NT2/D1 (cell line): ENCODE measurements at regions not wholly inside any gene's neighbourhood (a gene's known extent, or its start where the extent isn't known, plus 50 kb on each side); places are given as distances from the start of the nearest gene placed in this dataset.

Experiments used
- DNase-seq: peaks from one replicate; pipeline ENCODE4 v3.0.0-alpha.2; 2011; ENCODE audit warnings: low read depth, low spot score
- H3K27me3 ChIP-seq: 2 replicates; pipeline ENCODE4 v1.6.0; 2011; ENCODE audit warnings: mild to moderate bottlenecking; ENCODE audit not compliant: insufficient read length, insufficient read depth
- H3K36me3 ChIP-seq: 2 replicates; pipeline ENCODE4 v1.6.1; 2011; ENCODE audit warnings: mild to moderate bottlenecking, low read length, mixed read lengths; ENCODE audit not compliant: insufficient read depth, insufficient read length
- H3K4me1 ChIP-seq: 2 replicates; pipeline ENCODE4 v1.5.1; 2011; ENCODE audit not compliant: insufficient read depth, insufficient read length
- H3K4me3 ChIP-seq: 2 replicates; pipeline ENCODE4 v1.5.1; 2011; ENCODE audit warnings: low read depth; ENCODE audit not compliant: insufficient read length
- H3K9ac ChIP-seq: 2 replicates; pipeline ENCODE4 v1.6.0; 2011; ENCODE audit warnings: low read depth; ENCODE audit not compliant: insufficient read length
- H3K9me3 ChIP-seq: 2 replicates; pipeline ENCODE4 v1.5.1; 2011; ENCODE audit warnings: mild to moderate bottlenecking, low read length; ENCODE audit not compliant: insufficient read depth
- SUZ12 ChIP-seq: IDR thresholded peaks from 2 replicates; pipeline ENCODE4 v1.6.1; 2011; ENCODE audit not compliant: insufficient read length, insufficient read depth; ENCODE audit errors: extremely low read depth
- YY1 ChIP-seq: IDR thresholded peaks from 2 replicates; pipeline ENCODE4 v1.6.1; 2011; ENCODE audit not compliant: insufficient read length, insufficient read depth
- ZNF274 ChIP-seq: IDR thresholded peaks from 2 replicates; pipeline ENCODE4 v1.6.1; 2011; ENCODE audit warnings: mild to moderate bottlenecking, low read depth, low read length

- H3K27me3 ChIP-seq, result no peaks in the 10 kb centered on the region
- TF ChIP-seq SUZ12, result no peak
- no peak for TF ChIP-seq ZNF274
- TF ChIP-seq YY1, result no peak
- DNase-seq, result no peak
- H3K9me3 ChIP-seq, result peaks cover 15% of the 10 kb centered on the region; the same call in 1 of the 2 replicates
- H3K9ac ChIP-seq, result no peak overlapping the region
- no peaks in the 10 kb centered on the region for H3K36me3 ChIP-seq
- H3K4me1 ChIP-seq, result peaks cover 8% of the 10 kb centered on the region
- H3K4me3 ChIP-seq, result no peak overlapping the region
Measured at GRCh38 chr10:69718951-69719350, 82.8 kb upstream of the COL13A1 start.

DNA sequence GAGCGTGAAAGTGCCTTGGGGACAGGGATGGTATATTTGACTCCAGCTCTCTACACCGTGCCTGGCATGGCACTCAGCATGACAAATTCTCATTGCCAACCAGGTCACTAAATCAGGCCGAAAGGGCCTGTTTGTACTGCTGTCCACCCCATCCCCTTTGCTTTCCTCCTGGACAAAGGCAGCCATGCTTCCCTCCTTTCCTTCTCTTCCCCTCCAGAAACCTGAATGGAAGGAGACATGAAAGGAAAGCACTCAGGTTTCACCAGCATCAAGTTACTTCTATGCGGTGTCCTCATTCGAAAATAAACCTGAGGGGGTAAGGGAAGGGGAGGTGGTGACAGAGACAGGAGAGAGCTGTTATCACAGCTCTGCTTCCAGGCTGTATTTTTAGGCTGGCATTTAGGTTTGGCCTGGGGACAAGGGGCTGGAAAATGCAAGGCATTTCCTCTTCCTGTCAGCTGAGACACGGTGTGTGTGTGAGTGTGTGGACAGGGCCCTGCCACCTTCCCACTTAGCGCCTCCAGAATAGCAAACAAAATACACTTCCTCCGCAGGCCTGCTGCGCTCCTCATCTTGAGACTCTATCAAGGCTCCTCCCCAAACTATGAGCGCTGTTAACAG is 79.9 kb upstream of the COL13A1 start:
- H3K9ac ChIP-seq, result no peak overlapping the region
- no peaks in the 10 kb centered on the region for H3K27me3 ChIP-seq
- H3K9me3 ChIP-seq, result peaks cover 15% of the 10 kb centered on the region; the same call in 1 of the 2 replicates
- TF ChIP-seq YY1 (no peak), SUZ12 (no peak), ZNF274 (no peak)
- peaks cover 8% of the 10 kb centered on the region for H3K4me1 ChIP-seq
- H3K4me3 ChIP-seq, result no peak overlapping the region
- H3K36me3 ChIP-seq, result no peaks in the 10 kb centered on the region
- peak; percentile 8 for DNase-seq

DNA sequence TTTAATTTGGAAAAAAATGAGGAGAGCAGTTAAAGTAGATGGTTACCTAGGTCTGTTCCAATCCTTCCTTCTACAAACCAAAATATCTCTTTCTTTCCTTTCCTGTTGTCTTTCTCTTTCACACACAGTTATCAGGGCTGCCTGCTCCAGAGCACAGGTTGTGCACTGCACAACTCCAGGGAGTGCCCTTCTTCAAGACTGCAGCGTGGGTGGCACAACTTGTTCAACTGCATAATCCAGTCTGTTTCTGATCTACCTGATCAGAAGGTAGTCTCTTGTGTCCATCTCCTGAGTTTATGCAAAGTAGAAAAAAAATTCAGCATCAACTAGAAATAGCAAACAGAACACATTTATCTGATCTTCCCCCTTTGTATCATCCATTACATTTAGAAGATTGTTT is 78.1 kb upstream of the COL13A1 start:
- Histone ChIP-seq H3K36me3 (no peaks in the 10 kb centered on the region), H3K4me3 (no peak overlapping the region)
- TF ChIP-seq SUZ12, result no peak
- no peak for TF ChIP-seq ZNF274
- TF ChIP-seq YY1, result no peak

DNA sequence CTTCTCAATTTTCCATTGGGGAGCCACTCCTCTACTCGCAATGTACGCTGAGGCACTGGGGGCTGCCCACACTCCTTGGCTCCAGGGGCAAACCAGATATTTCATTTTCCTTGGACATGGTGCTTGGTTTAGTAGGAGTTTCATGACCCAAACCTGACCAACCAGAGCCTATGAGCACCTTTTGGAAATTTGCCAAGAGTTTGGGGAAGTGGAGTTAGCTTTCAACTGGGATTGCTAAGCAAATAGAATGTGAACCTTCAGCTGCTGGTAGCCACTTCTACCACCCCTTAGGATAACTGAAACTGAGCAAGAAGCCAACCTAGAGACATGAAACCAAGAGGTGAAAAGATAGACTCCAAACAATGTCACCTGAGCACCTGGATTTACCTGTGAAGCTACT is 74.9 kb upstream of the COL13A1 start:
- TF ChIP-seq SUZ12 (no peak), YY1 (no peak), ZNF274 (no peak)
- DNase-seq, result no peak
- H3K4me1 ChIP-seq, result peaks cover 17% of the 10 kb centered on the region

More for the DNA sequence above, 78.1 kb upstream of the COL13A1 start:
- Histone ChIP-seq H3K27me3 (no peaks in the 10 kb centered on the region), H3K4me1 (peaks cover 11% of the 10 kb centered on the region), H3K9ac (no peak overlapping the region), H3K9me3 (peaks cover 15% of the 10 kb centered on the region; the same call in 1 of the 2 replicates)
- no peak for DNase-seq

GRCh38 chr10:69728335-69728870 is 73.3 kb upstream of the COL13A1 start:
- H3K9ac ChIP-seq, result no peak overlapping the region
- H3K4me3 ChIP-seq, result no peak overlapping the region
- H3K27me3 ChIP-seq, result no peaks in the 10 kb centered on the region
- H3K4me1 ChIP-seq, result peaks cover 8% of the 10 kb centered on the region
- peak; percentile 51 for DNase-seq
- no peaks in the 10 kb centered on the region for H3K9me3 ChIP-seq
- H3K36me3 ChIP-seq, result no peaks in the 10 kb centered on the region
- TF ChIP-seq YY1 (no peak), SUZ12 (no peak), ZNF274 (no peak)

More for the DNA sequence above, 74.9 kb upstream of the COL13A1 start:
- Histone ChIP-seq H3K27me3 (no peaks in the 10 kb centered on the region), H3K4me3 (no peak overlapping the region), H3K9ac (no peak overlapping the region), H3K36me3 (no peaks in the 10 kb centered on the region), H3K9me3 (no peaks in the 10 kb centered on the region)

DNA sequence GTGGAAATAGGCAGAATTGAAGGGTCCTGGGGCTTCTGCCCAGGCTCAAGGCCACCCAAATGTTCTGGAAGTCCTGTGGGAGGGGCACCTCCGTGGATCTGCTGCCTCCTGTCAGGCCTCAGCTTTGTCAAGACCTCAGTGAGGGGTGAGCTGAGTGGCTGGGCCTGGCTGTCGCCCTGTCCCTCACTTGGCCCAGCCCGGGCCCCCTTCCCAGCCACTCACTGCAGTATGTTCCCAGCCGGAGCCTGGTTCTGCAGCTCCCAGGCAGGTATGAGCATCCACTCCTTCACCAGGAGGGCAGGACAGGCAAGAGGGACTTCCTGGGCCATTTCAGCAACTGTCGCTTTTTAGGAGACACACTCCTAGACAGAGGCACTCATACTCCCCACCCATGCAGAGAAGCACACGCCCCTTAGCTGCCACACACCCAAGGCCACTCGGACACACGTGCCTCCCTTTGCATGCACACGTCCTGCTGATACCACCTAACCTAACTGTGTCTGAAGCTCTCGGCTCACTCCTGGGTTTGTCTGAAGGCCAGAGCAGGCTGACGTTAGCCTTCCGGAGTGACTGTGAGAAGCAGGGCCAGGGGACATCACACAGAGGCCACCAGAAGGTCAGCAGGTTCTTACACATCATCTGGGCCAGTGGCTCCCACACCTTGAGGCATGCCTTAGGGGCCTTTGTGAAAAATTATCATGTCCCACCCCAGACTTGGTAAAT is 72.2 kb upstream of the COL13A1 start:
- H3K9ac ChIP-seq, result no peak overlapping the region
- no peak for DNase-seq
- peaks cover 12% of the 10 kb centered on the region for H3K4me1 ChIP-seq
- no peak overlapping the region for H3K4me3 ChIP-seq
- no peaks in the 10 kb centered on the region for H3K9me3 ChIP-seq
- TF ChIP-seq YY1 (no peak), ZNF274 (no peak), SUZ12 (no peak)
- H3K36me3 ChIP-seq, result no peaks in the 10 kb centered on the region
- H3K27me3 ChIP-seq, result no peaks in the 10 kb centered on the region
